AG09309 (cell line): ENCODE measurements at regions not wholly inside any gene's neighbourhood (a gene's known extent, or its start where the extent isn't known, plus 50 kb on each side); places are given as distances from the start of the nearest gene placed in this dataset.

Source experiments
- DNase-seq: peaks from one replicate; pipeline ENCODE4 v3.0.0-alpha.2; 2010; ENCODE audit warnings: low read depth
- H3K4me3 ChIP-seq: 2 replicates; pipeline ENCODE4 v1.5.1; 2011; ENCODE audit warnings: mild to moderate bottlenecking, low read depth, low read length, moderate library complexity; ENCODE audit not compliant: control insufficient read depth
- TF ChIP-seq, protein P1 (sequence below): IDR thresholded peaks from 2 replicates; pipeline ENCODE4 v1.5.1; 2011; ENCODE audit warnings: mild to moderate bottlenecking, low read depth, low read length, inconsistent platforms; ENCODE audit not compliant: insufficient read depth, control insufficient read depth; ENCODE audit errors: missing control alignments

DNA sequence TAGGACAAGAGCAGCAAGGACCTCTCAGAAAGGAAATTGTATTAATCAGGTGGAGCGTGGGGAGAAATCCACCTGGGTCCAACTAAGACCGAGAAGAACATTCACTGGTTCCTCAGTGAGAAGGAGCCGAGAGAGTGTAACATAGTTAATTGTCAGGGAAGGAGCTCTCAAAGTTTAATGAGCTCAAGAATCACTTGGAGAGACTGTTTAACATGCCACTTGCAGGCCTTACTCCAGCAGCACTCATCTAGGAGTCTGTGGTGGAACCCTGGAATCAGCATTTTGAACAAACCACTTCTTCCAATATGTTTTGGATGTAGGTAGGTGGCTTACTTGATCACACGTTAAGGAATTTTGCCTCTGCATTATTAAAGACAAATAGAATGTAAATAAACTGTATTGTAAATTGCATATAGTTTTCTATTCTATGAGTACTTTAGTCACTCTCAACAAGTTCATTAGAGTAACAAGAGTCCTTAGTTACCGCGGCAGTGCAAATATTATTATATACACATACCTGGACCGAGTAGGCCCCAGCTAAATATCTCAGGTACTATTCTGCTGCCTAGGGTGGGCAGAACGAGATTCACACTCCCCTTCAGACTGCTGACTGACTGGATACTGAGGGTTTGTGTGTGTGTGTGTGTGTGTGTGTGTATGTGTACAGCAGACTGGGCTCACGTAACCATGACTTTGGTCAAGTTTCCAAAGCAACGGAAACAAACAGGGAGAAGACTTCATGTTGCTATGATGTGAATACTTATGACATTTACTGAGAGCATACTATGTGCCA, 203.2 kb upstream of the USP24 start:
- DNase-seq: no peak
- no peak overlapping the region for H3K4me3 ChIP-seq
- TF ChIP-seq, protein P1, sequence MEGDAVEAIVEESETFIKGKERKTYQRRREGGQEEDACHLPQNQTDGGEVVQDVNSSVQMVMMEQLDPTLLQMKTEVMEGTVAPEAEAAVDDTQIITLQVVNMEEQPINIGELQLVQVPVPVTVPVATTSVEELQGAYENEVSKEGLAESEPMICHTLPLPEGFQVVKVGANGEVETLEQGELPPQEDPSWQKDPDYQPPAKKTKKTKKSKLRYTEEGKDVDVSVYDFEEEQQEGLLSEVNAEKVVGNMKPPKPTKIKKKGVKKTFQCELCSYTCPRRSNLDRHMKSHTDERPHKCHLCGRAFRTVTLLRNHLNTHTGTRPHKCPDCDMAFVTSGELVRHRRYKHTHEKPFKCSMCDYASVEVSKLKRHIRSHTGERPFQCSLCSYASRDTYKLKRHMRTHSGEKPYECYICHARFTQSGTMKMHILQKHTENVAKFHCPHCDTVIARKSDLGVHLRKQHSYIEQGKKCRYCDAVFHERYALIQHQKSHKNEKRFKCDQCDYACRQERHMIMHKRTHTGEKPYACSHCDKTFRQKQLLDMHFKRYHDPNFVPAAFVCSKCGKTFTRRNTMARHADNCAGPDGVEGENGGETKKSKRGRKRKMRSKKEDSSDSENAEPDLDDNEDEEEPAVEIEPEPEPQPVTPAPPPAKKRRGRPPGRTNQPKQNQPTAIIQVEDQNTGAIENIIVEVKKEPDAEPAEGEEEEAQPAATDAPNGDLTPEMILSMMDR: no peak

DNA sequence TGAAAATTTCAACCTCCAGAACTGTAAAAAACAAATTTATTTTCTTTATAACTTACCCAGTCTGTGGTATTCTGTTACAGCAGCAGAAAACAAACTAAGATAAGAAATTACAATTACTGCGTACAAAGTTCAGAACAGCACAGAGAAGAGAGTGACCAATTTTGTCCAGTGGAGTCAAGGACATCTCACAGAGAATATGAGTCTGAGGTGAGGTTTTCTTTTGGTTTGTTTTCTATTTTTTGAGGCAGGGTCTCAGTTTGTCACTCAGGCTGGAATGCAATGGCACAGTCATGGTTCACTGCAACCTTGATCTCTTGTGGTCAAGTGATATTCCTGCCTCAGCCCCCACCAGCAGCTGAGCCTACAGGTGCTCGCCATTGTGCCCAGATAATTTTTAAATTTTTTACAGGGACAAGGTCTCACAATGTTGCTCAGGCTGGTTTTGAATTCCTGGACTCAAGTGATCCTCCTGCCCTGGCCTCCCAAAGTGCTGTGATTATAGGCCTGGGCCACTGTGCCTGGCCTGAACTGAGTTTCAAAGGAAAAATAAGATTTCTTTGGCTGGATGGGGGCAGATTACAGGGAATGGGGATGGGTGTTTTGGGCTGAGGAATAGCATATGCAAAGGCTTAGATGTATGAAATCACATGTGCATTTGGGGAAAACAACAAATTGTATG, 201.1 kb upstream of the USP24 start:
- TF ChIP-seq, protein P1: no peak
- no peak for DNase-seq
- no peak overlapping the region for H3K4me3 ChIP-seq

DNA sequence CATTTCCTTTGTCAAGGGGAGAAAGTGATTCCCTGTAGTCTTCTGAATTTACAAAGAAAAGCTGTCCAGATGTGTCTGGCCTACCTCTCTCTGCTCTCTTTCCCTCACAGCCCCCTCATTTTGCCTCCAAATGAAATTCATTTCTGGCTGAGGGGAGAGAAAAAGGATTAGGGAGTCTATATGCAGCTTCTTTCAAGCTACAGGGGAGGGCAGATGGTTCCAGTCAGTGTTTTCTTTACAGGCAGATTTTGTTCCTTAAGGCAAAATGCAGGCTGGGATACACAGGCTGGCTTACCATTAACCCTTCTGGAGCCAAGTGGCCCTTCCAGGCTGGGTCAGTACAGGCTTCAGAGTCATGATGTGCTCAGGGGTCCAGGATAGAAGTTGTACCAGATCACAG, 198.1 kb upstream of the USP24 start:
- no peak overlapping the region for H3K4me3 ChIP-seq
- no peak for DNase-seq
- TF ChIP-seq, protein P1: no peak

DNA sequence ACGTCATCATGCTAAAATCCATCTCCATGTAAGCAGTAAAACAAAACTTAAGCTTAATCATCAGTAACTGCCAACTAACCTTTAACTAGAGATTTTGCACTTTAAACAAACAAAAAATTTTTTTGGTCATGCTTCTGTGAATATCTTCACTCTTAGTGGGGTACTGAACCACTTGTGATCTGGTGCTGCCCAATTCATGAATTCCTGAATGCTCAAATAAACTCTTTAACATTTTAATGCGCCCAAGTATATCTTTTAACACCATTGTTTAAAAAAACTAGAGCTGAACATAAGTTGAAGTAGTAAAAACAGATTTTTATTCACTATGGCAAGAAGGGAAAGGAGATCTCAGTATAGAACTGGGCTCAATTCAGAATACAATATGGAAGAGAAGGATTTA, 196.9 kb upstream of the USP24 start:
- no peak for DNase-seq
- H3K4me3 ChIP-seq: no peak overlapping the region

DNA sequence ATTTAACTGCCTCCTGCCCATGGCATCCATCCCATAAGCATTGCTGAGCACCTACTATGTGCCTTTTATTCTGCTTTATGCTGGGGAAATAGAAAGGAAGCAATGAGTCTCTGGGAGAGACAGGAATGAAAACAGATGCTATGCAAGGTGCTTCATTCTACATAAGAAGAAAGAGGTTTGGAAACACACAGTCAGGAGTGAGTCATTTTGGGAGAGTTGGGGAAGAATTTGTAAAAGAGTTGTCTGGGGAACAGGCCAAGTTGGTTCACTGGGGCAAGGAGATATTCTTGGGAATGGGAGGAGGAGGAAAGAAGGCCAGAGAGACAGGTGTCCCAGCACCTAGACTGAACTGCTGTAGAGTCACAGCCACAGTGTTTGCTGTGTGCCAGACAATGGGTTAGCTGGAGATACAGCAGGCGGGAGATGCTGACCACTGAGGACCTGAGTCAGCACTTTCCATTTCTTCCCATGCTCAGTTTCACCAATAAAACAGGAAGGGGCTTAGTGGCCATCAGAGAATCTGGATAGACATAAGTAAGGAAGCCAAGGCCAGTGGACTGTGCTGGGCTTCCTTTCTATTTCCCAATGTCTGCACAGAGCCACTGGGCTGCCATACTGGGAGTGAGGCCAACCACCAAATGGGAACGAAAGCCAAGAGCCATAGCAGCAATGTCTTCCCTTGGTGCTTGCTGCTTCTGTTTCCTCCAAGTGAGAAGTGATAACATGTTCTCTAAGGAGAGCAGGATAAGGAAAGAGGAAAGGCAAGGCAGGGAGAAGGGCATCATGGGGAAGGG, 187.7 kb upstream of the USP24 start:
- TF ChIP-seq, protein P1: no peak
- DNase-seq: no peak
- H3K4me3 ChIP-seq: no peak overlapping the region

More for the DNA sequence above, 196.9 kb upstream of the USP24 start:
- TF ChIP-seq, protein P1: no peak

DNA sequence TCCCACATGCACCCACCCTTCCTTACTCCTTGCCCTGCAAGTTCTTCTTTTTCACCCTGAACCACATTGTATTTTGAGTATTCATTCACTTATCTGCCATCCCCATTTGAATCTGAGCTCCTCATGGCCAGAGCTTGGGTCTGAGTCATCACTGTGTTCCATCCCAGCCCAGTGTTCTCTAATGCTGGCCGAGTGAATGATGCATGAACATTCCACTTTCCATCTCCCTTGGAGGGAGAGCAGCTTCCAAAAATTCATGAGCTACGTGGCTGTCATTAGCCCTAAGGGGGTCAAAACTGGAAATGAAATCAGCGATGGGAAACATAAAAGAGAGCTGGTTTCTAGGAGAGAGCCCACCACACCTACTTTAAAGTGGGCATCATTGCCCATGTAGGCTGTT, 187.0 kb upstream of the USP24 start:
- peak; percentile 35 for DNase-seq
- TF ChIP-seq, protein P1: no peak

More for the DNA sequence above, 187.0 kb upstream of the USP24 start:
- H3K4me3 ChIP-seq: no peak overlapping the region
